Fibroblast of peridontal ligament (primary cell): ENCODE measurements at regions not wholly inside any gene's neighbourhood (a gene's known extent, or its start where the extent isn't known, plus 50 kb on each side); places are given as distances from the start of the nearest gene placed in this dataset.

Source experiments
- DNase-seq: peaks from one replicate; pipeline ENCODE4 v3.0.0-alpha.2; 2010; ENCODE audit errors: extremely low read depth

- DNase-seq, result no peak
Measured at GRCh38 chr10:128796396-128796912, 670.2 kb upstream of the MKI67 start.

DNA sequence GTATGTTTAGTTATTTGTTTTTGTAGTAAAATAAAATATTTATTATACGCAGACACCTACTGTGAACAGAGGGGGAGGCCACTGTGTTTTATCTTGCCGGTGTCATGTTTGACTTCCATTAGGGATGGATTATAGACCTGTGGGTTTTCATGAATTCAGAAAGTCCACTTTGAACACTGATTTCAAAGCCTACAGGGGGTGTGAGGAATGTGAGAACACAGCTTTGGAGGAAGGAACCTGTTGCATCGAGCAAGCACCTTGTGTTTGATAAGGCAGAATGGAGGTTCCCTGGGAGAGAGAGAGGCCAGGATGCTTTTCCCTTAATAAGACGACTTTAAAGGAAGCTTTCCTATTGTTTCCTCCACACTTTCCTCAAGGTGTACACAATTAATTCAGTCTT is 665.0 kb upstream of the MGMT start:
- no peak for DNase-seq

GRCh38 chr10:128803790-128804189 is 663.3 kb upstream of the MGMT start:
- no peak for DNase-seq

GRCh38 chr10:128804411-128804810 is 662.6 kb upstream of the MGMT start:
- no peak for DNase-seq

DNA sequence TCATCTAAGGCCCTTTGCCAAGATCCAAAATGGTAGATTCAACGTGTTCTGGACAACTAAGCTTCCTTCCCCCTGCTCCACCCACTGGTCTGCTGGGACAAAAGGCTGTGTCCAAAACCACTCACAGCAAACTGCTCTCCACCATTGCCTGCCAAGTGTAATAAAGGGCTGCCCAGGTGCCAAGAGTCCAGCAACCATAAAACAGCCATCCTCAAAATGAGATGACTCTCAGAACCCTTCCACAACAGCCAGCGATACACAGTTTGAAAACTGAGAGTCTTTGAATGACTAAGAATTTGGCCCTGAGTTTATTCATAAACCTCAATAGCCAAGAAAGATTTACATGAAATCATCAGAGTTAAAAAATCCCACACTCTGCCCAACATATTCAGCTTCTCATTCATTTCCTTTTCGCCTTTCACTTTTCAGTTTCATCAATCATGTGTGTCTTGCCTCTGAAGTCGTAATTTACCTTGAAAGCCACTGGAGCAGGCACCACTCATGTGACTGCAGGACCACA is 658.1 kb upstream of the MGMT start:
- DNase-seq, result no peak

DNA sequence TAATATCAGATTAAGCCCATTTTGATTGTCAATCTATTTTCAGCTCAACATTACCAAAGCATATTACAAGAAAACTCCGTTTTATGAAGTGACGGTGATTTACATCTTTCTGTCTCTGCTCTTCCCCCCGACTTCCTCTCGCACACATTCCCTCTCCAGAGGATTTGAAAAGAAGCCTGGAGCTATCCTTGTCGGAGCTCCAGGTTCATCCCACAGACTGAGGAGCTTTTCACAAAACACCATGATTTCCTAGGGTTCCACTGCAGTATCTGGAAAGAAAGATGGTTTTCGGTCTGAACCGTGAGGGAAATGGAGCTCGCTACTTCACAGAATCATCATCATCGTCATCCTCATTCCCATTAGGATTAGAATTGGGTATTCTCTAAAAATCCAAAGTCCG is 655.5 kb upstream of the MGMT start:
- no peak for DNase-seq

DNA sequence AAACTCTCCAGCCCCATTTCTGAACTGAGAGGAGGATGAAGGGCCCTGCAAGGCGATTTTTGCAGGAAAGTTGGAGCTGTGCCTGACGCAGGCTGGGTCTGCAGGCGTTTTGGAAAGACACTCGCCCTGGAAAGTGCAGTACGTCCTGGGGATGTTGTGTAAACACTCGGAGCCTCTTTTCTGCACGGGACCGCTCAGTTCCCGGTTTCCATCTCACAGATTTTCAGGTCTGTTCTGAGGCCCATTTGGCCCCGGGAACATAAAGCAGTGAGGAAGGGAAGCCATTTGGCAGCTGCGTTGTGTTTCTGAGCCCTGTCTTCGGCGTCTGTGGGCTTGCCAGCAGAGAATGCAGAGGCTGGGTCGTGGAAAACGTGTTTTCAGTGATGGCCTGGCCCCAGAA is 655.0 kb upstream of the MGMT start:
- DNase-seq, result no peak

DNA sequence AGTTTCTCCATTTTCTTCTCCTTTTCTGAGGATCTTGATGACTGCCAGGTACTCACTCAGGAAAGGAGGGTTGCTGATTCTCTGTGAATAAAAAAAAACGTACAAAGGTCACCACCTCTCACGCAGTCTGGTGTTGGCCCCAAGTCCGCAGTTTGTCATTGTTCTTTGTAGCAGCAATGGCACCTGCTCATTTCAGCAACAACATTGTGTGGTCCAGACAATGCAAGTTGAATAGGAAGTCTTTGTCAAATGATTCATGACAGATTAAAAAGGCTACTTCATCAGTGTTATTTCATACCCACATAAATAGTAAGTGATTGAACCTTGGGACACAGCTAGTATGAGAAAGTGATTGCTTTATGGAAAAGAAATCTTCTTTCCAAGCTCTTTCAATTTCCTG is 653.5 kb upstream of the MGMT start:
- DNase-seq, result no peak

- DNase-seq, result no peak
Measured at GRCh38 chr10:128814024-128814423, 653.0 kb upstream of the MGMT start.

DNA sequence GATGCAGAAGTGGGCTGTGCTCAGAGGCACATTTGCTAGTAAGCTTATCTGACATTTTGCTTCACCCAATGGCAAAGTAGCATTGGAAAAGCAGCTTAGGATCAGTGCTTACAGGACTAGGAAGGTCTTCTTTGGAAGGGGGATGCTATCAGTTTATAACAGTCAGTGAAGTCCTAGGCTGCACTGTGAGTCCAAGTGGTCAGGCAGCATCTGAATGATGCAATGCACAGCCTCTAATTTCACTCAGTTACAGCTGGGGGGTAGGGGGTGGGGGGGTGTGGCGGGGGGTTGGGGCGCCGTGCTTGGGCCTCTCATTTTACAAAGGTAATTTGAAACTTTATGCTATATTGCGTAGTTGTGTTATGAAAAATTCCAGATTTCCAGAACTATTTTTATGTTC is 652.3 kb upstream of the MGMT start:
- DNase-seq, result no peak

GRCh38 chr10:128816726-128817125 is 650.3 kb upstream of the MGMT start:
- DNase-seq, result no peak

- DNase-seq, result no peak
Measured at GRCh38 chr10:128817636-128818035, 649.4 kb upstream of the MGMT start.

- no peak for DNase-seq
Measured at GRCh38 chr10:128820663-128821062, 646.4 kb upstream of the MGMT start.

DNA sequence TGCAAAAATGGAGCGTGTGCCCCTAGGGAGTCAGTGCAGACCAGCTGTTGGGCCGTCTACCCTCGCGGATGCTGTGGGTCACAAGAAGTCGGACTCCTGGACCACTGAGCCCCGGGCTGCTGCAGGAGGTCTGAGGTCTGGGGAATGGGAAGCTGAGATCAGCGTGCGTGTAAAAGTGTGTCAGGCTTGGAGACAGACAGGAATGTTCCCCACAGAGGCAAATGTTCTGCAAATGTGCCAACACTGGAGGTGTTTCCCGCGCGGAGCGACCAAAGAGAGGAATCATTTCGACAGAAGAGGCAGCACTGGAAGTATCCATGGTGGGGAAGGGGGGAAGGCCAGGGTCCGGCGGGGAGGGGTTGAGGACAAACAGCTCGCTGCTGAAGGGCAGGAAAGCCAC is 643.8 kb upstream of the MGMT start:
- no peak for DNase-seq

DNA sequence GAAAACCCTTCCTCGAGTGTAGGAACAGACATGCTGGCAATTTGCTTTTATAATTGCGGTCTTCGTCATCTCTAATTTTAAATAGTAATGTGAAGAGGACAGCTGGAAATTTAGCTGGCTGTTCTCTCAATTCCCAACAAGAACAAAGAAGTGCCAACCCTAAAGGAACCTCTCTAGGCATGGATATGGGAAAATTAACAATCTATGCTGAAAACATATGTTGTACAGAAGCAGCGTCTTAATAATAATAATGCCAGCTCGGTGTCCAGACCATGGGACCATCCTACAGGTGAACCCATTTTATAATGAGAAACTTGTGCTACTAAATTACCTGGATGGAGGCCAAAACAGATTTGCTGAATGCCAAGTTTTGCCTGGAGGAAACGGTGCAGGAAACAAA is 641.4 kb upstream of the MGMT start:
- DNase-seq, result no peak

DNA sequence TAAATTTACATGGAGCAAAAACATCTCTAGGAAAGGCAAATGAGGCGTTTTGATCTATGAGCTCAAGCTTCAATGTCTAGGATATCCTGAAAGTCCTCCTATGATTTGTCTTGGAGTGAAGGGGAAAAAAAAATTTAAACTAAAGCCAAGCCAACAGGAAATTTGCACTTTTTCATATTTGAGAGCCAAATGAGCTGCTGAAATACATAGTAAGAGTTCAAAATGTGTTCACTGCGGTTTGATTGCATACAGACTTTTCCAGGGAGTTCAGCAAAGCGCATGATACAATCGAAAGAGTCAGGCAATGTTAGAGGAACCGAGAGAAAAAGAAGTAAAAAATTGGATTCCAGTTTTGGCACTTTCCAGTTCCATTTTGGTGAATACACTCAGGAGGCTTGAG is 633.4 kb upstream of the MGMT start:
- no peak for DNase-seq

DNA sequence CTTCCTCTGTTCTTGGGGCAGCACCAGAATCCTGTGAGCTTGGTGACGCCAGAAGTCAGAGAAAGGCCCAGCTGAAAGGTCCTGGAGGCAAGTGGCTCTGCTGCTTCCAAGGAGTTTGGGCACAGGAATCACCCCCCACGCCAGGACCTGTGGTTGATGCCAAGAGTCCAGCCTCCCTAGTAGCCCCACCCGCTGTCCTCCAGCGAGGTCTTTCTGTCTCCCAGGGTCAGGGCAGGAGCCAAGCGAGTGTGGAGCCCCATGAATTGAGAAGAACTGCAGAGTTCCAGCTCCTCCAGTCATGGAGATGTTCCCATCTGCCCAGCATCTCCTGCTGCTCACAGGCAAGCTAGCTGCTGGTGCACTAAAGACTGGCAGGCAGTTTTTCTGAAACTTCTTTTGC is 631.7 kb upstream of the MGMT start:
- no peak for DNase-seq

DNA sequence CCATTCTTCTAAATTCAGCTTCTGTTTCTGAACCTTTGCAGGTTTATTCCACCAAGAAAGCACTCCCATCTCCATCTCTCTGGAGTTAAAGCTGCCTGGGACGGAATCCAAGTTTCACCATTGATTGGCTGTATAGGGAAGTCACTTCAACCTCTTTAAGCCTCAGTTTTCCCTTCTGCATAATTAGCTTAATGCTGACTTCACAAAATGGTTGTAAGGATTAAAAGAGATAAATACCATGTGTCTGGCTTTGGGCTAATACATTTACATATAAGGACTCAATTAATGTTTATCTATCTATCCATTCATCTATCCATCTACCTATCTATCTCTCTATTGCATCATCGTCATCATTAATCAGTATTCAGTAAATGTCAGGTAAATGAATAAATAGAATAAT is 629.6 kb upstream of the MGMT start:
- DNase-seq, result no peak

GRCh38 chr10:128839134-128839533 is 627.9 kb upstream of the MGMT start:
- DNase-seq, result no peak

GRCh38 chr10:128839701-128840100 is 627.3 kb upstream of the MGMT start:
- DNase-seq, result no peak

DNA sequence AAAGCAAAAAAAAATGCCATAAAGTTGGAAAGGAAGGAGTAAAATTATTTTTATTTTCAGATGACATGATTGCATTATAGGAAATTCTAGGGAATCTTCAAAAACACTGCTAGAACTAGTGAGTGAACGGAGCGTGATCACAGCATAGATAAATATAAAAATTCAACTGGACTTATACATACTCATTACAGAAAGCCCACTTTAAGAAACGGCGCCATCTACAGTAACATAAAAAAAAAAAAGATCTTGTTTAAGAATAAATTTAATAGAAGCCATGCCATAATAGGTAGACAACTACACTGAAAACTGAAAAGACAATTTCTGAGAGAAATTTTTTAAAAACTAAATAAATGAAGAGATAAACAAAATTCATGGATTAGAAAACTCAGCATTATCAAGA is 623.1 kb upstream of the MGMT start:
- DNase-seq, result no peak

GRCh38 chr10:128846927-128847326 is 620.1 kb upstream of the MGMT start:
- DNase-seq, result no peak

DNA sequence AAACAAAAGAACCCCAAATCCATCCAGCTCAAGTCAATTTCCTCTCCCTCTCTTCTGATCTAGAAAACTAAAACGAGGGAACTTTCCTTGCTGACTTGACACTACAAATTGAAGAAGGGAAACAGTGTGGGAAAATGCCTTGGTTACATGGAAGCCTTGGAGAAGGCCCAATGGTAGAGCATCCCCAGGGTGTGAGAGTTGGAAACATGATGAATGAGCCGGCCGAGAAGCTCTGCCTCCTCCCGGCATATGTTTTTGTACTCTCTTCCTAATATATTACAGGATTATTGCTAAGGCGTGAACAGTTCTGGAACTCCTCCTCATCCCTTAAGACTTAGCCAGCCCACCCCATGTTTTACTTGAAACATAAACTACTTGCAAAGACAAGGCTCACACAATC is 618.2 kb upstream of the MGMT start:
- DNase-seq, result no peak

DNA sequence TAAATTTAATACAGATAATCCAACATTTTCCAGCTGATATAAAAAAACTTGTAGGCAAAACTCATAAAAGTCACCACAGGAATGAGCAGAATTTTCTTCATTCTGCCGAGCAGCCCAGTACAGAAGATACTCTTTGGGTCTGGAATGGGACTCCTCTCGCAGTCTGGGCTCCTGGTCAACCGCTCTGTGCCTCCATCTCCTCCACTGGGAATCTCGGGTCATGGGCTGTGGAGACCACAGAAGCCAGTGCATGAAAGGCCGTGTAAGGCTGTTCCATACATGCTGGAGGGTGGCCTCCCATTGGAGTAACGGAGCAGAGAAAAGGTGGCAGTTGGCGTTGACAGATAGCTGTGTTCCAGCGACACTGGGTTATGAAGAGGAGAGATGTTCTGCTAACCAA is 616.4 kb upstream of the MGMT start:
- DNase-seq, result no peak

DNA sequence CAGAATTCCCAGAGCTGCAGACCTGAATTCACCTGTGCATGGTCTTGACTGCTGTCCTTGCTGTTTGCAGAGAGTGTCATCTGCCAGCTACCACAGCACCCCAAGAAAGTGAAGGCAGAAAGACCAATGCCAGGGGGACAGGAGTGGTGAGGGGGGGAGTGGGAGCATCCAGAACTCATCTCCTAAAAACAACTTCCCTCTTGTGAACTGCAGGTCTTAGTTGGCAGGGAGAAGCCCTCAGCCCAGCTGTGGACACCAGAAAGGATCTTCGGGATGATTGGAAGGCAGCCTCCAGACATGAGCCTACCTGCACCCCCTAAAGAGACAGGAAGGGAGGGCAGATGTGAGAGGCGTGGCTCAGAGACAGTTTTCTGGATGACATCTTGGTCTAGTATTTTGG is 615.8 kb upstream of the MGMT start:
- no peak for DNase-seq
